GM23338 (cell line): ENCODE measurements at regions not wholly inside any gene's neighbourhood (a gene's known extent, or its start where the extent isn't known, plus 50 kb on each side); places are given as distances from the start of the nearest gene placed in this dataset.
A peak's percentile ranks its signal among the peaks of the same experiment; 100 is the strongest.

Experiments
- ATAC-seq: fragments of 200-7000 bp; cut with Tn5 transposase; 3 replicates; pipeline ENCODE4 v1.9.1; 2020
- DNase-seq: peaks from one replicate; pipeline ENCODE4 v3.0.0-alpha.2; 2015; ENCODE audit warnings: low spot score
- H2AFZ ChIP-seq: fragments of 200-600 bp; sonication (generic); 2 replicates; pipeline ENCODE4 v1.8.0; 2016; ENCODE audit warnings: antibody characterized with exemption, mild to moderate bottlenecking, moderate library complexity
- H3F3A ChIP-seq: fragments of 200-600 bp; sonication (generic); replicated peaks from 2 replicates; pipeline ENCODE4 v1.8.0; 2017; ENCODE audit warnings: antibody characterized with exemption, mixed run types, low read depth
- H3K27ac ChIP-seq: fragments of 200-600 bp; sonication (generic); 2 replicates; pipeline ENCODE4 v1.6.1; 2016; ENCODE audit warnings: low read depth
- H3K27me3 ChIP-seq: fragments of 200-600 bp; sonication (generic); 2 replicates; pipeline ENCODE4 v1.8.0; 2016; ENCODE audit warnings: mild to moderate bottlenecking, mixed run types, moderate library complexity; ENCODE audit not compliant: insufficient read depth
- H3K36me3 ChIP-seq: fragments of 200-600 bp; sonication (generic); 2 replicates; pipeline ENCODE4 v1.8.0; 2016; ENCODE audit warnings: mild to moderate bottlenecking; ENCODE audit not compliant: insufficient read depth
- H3K4me1 ChIP-seq: fragments of 200-600 bp; sonication (generic); 2 replicates; pipeline ENCODE4 v1.8.0; 2016; ENCODE audit warnings: mild to moderate bottlenecking, moderate library complexity; ENCODE audit not compliant: insufficient read depth
- H3K4me2 ChIP-seq: fragments of 200-600 bp; sonication (generic); 2 replicates; pipeline ENCODE4 v1.7.1; 2017; ENCODE audit warnings: mixed run types
- H3K4me3 ChIP-seq: fragments of 200-600 bp; sonication (generic); 2 replicates; pipeline ENCODE4 v1.6.1; 2016; ENCODE audit warnings: mixed run types
- H3K79me2 ChIP-seq: fragments of 200-600 bp; sonication (generic); replicated peaks from 2 replicates; pipeline ENCODE4 v1.8.0; 2017; ENCODE audit warnings: mild to moderate bottlenecking; ENCODE audit not compliant: insufficient read depth
- H3K9me2 ChIP-seq: fragments of 200-600 bp; sonication (generic); 2 replicates; pipeline ENCODE4 v1.8.0; 2017; ENCODE audit not compliant: insufficient read depth
- H4K20me1 ChIP-seq: fragments of 200-600 bp; sonication (generic); replicated peaks from 2 replicates; pipeline ENCODE4 v1.8.0; 2017; ENCODE audit warnings: mild to moderate bottlenecking; ENCODE audit not compliant: insufficient read depth
- H3K27ac Mint-ChIP-seq: 2 replicates; pipeline ENCODE4 v1.8.0; 2020; ENCODE audit warnings: inconsistent platforms, mild to moderate bottlenecking, moderate library complexity, mixed read lengths
- H3K27me3 Mint-ChIP-seq: 3 replicates; pipeline ENCODE4 v1.8.0; 2022; ENCODE audit warnings: low read depth, mild to moderate bottlenecking, moderate library complexity, mixed read lengths, inconsistent platforms; ENCODE audit not compliant: insufficient read depth, poor library complexity
- H3K36me3 Mint-ChIP-seq: 3 replicates; pipeline ENCODE4 v1.8.0; 2021; ENCODE audit warnings: low read depth, mild to moderate bottlenecking, inconsistent platforms, moderate library complexity, mixed read lengths
- H3K4me1 Mint-ChIP-seq: 3 replicates; pipeline ENCODE4 v1.8.0; 2020; ENCODE audit warnings: mild to moderate bottlenecking, inconsistent platforms, mixed read lengths
- H3K4me3 Mint-ChIP-seq: 3 replicates; pipeline ENCODE4 v1.8.0; 2021; ENCODE audit warnings: moderate library complexity, mild to moderate bottlenecking, inconsistent platforms, mixed read lengths
- H3K9me3 Mint-ChIP-seq: 3 replicates; pipeline ENCODE4 v1.8.0; 2020; ENCODE audit warnings: moderate library complexity, mild to moderate bottlenecking, inconsistent platforms, mixed read lengths
- CTCF ChIP-seq, 2 experiments: fragments of 200-600 bp in 1 of 2; sonication (generic) in 1 of 2; conservative IDR thresholded peaks; 2 replicates each; pipeline versions ENCODE4 v1.5.1 to v1.6.1; 2016 to 2017; ENCODE audit warnings: antibody characterized with exemption in 2 of 2, low read depth in 2 of 2, mild to moderate bottlenecking in 2 of 2, moderate library complexity in 1 of 2
- EZH2 ChIP-seq: fragments of 200-600 bp; sonication (generic); IDR thresholded peaks from one replicate; pipeline ENCODE4 v1.8.0; 2017; ENCODE audit warnings: antibody characterized with exemption, mild to moderate bottlenecking, low read depth; ENCODE audit not compliant: unreplicated experiment
- JUNB ChIP-seq: IDR thresholded peaks from one replicate; pipeline ENCODE4 v1.6.1; 2016; ENCODE audit warnings: antibody characterized with exemption; ENCODE audit not compliant: unreplicated experiment
- NANOG ChIP-seq: IDR thresholded peaks from 2 replicates; pipeline ENCODE4 v1.6.1; 2016; ENCODE audit warnings: antibody characterized with exemption, borderline replicate concordance
- POLR2AphosphoS5 ChIP-seq: IDR thresholded peaks from 2 replicates; pipeline ENCODE4 v1.6.1; 2016; ENCODE audit warnings: antibody characterized with exemption, low read depth
- REST ChIP-seq: IDR thresholded peaks from one replicate; pipeline ENCODE4 v1.6.1; 2018; ENCODE audit warnings: antibody characterized with exemption; ENCODE audit not compliant: unreplicated experiment
- ZNF462 ChIP-seq: fragments of 250-450 bp; sonication (Bioruptor Pico); IDR thresholded peaks from 2 replicates; pipeline ENCODE4 v1.5.0; 2020; ENCODE audit warnings: mild to moderate bottlenecking, moderate library complexity

- Histone ChIP-seq H3K9me2 (peaks cover 4% of the 10 kb centered on the region; the same call in 1 of the 2 replicates), H3K27ac (peak overlapping the region; percentile 94), H3K4me1 (peaks cover 44% of the 10 kb centered on the region), H2AFZ (no peak overlapping the region), H4K20me1 (no peaks in the 10 kb centered on the region), H3K36me3 (no peaks in the 10 kb centered on the region), H3K4me3 (peak overlapping the region; percentile 33), H3K79me2 (peaks cover 3% of the 10 kb centered on the region; the same call in 1 of the 2 replicates), H3K27me3 (no peaks in the 10 kb centered on the region), H3K4me2 (peak overlapping the region; percentile 63), H3F3A (no peaks in the 10 kb centered on the region; the same call in 1 of the 2 replicates)
- TF ChIP-seq JUNB, result no peak
- TF ChIP-seq NANOG, result peak; percentile 69
- TF ChIP-seq ZNF462 (CRISPR knock-in tag), result peak; percentile 82
- peaks cover 5% of the 10 kb centered on the region for H3K27me3 Mint-ChIP-seq
- peak overlapping the region; percentile 55 for H3K4me3 Mint-ChIP-seq
- peaks cover 2% of the 10 kb centered on the region; the same call in 1 of the 3 replicates for H3K36me3 Mint-ChIP-seq
- no peaks in the 10 kb centered on the region; the same call in 2 of the 3 replicates for H3K9me3 Mint-ChIP-seq
- DNase-seq, result peak; percentile 81
- peaks cover 41% of the 10 kb centered on the region for H3K4me1 Mint-ChIP-seq
- peak overlapping the region; percentile 97 for H3K27ac Mint-ChIP-seq
- ATAC-seq, result peak; percentile 99
Measured at GRCh38 chr6:133681891-133682290, 207.0 kb upstream of the TCF21 start.

GRCh38 chr6:133682506-133683307 lies 206.2 kb upstream of the TCF21 start:
- Histone ChIP-seq H3K36me3 (no peaks in the 10 kb centered on the region), H2AFZ (no peak overlapping the region), H3K4me3 (peak overlapping the region; percentile 31), H3K4me2 (peak overlapping the region; percentile 63), H3K79me2 (peaks cover 3% of the 10 kb centered on the region; the same call in 1 of the 2 replicates), H3K4me1 (peaks cover 44% of the 10 kb centered on the region), H3F3A (no peaks in the 10 kb centered on the region; the same call in 1 of the 2 replicates), H3K9me2 (no peaks in the 10 kb centered on the region), H4K20me1 (no peaks in the 10 kb centered on the region), H3K27ac (peak overlapping the region; percentile 94), H3K27me3 (no peaks in the 10 kb centered on the region)
- Mint-ChIP-seq H3K4me1 (peaks cover 41% of the 10 kb centered on the region), H3K4me3 (peak overlapping the region; percentile 31), H3K36me3 (no peaks in the 10 kb centered on the region), H3K27ac (peak overlapping the region; percentile 97), H3K27me3 (peaks cover 5% of the 10 kb centered on the region), H3K9me3 (no peaks in the 10 kb centered on the region; the same call in 2 of the 3 replicates)
- ATAC-seq (no peak), DNase-seq (no peak)
- TF ChIP-seq CTCF (conservative IDR thresholded peaks at IDR 0.05; ENCODE audit: low read depth in 2 of 2), result no peak
- TF ChIP-seq EZH2, result no peak
- no peak for TF ChIP-seq POLR2AphosphoS5
- no peak for TF ChIP-seq REST
